SU-DHL-6 (cell line): ENCODE measurements at regions not wholly inside any gene's neighbourhood (a gene's known extent, or its start where the extent isn't known, plus 50 kb on each side); places are given as distances from the start of the nearest gene placed in this dataset.

ENCODE experiments used
- EZH2phosphoT487 ChIP-seq: fragments of 200-600 bp; sonication (generic), shearing (Covaris generic); conservative IDR thresholded peaks from 2 replicates; pipeline ENCODE4 v1.6.1; 2018; ENCODE audit warnings: mild to moderate bottlenecking, antibody characterized with exemption, low read length, moderate library complexity, mixed read lengths
- TF ChIP-seq, protein P1 (sequence below): fragments of 200-600 bp; sonication (generic); IDR thresholded peaks from one replicate; pipeline ENCODE4 v1.5.1; 2017; ENCODE audit warnings: antibody characterized with exemption, mild to moderate bottlenecking, low read length, moderate library complexity; ENCODE audit not compliant: insufficient read depth, poor library complexity, severe bottlenecking

DNA sequence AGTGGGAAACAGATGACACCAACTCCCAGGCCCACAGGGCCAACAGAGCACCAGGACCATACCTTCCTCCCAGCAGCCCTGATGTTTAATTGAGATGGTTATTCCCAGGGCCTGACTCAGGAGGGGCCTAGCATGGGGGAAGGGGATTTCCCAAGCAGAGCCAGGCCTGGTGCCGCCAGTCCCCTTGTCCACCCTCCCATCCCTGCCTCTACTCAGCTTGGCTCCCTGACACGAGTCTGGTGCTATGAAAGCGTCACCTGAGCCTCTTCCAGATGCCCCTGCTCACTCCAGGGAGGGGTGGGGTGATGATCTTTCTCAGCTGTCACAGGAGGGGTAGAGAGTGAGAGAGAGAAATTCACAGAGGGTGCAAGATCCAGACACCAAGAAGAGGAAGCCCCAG, 72.7 kb downstream of the EFNB1 start:
- TF ChIP-seq EZH2phosphoT487: no peak
- TF ChIP-seq, protein P1, sequence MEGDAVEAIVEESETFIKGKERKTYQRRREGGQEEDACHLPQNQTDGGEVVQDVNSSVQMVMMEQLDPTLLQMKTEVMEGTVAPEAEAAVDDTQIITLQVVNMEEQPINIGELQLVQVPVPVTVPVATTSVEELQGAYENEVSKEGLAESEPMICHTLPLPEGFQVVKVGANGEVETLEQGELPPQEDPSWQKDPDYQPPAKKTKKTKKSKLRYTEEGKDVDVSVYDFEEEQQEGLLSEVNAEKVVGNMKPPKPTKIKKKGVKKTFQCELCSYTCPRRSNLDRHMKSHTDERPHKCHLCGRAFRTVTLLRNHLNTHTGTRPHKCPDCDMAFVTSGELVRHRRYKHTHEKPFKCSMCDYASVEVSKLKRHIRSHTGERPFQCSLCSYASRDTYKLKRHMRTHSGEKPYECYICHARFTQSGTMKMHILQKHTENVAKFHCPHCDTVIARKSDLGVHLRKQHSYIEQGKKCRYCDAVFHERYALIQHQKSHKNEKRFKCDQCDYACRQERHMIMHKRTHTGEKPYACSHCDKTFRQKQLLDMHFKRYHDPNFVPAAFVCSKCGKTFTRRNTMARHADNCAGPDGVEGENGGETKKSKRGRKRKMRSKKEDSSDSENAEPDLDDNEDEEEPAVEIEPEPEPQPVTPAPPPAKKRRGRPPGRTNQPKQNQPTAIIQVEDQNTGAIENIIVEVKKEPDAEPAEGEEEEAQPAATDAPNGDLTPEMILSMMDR: no peak
